SJCRH30 (cell line): ENCODE measurements at regions not wholly inside any gene's neighbourhood (a gene's known extent, or its start where the extent isn't known, plus 50 kb on each side); places are given as distances from the start of the nearest gene placed in this dataset.

Experiments
- DNase-seq, 2 experiments: peaks; one replicate each; pipeline ENCODE4 v3.0.0-alpha.2; 2015 to 2020
- H3K27ac ChIP-seq: fragments of 250-450 bp; sonication (Bioruptor Pico); 2 replicates; pipeline ENCODE4 v1.5.1; 2020; ENCODE audit warnings: mild to moderate bottlenecking, moderate library complexity
- H3K27me3 ChIP-seq: fragments of 250-450 bp; sonication (Bioruptor Pico); 2 replicates; pipeline ENCODE4 v1.5.1; 2020; ENCODE audit warnings: mild to moderate bottlenecking, moderate library complexity
- H3K36me3 ChIP-seq: fragments of 250-450 bp; sonication (Bioruptor Pico); 2 replicates; pipeline ENCODE4 v1.5.1; 2020; ENCODE audit warnings: mild to moderate bottlenecking, moderate library complexity
- H3K4me1 ChIP-seq: fragments of 250-450 bp; sonication (Bioruptor Pico); 2 replicates; pipeline ENCODE4 v1.5.1; 2020; ENCODE audit warnings: mild to moderate bottlenecking, moderate library complexity
- H3K4me3 ChIP-seq: fragments of 250-450 bp; sonication (Bioruptor Pico); 2 replicates; pipeline ENCODE4 v1.5.1; 2020; ENCODE audit warnings: mild to moderate bottlenecking, moderate library complexity
- H3K9me3 ChIP-seq: fragments of 250-450 bp; sonication (Bioruptor Pico); replicated peaks from 2 replicates; pipeline ENCODE4 v1.5.1; 2020; ENCODE audit warnings: mild to moderate bottlenecking, moderate library complexity

DNA sequence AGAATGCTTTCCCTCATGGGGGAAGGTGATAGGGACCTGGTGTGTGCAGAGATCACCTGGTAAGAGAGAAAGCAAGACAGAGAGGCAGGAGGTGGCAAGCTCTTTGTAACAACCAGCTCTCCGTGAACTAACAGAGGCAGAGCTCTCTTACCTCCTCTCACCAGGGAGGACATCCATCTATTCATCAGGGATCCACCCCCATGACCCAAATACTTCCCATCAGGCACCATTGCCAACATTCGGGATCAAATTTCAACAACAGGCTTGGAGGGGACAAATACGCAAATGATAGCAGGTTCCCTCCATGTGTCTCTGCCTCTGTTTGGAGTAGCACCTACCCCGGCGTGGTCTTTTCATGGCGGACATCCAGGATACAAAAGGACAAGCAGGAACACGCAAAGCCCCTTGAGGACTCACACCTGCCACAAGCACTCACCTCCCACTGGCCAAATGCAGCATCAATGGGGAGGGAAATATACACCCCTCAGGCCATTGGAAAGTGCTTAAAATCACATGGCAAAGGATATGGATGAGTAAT is 431.2 kb upstream of the AUTS2 start:
- no peaks in the 10 kb centered on the region for H3K9me3 ChIP-seq
- no peaks in the 10 kb centered on the region for H3K4me1 ChIP-seq
- no peak overlapping the region for H3K4me3 ChIP-seq
- no peaks in the 10 kb centered on the region for H3K36me3 ChIP-seq
- no peak overlapping the region for H3K27ac ChIP-seq
- peak; percentile 16 to 53 for DNase-seq
- H3K27me3 ChIP-seq, result no peaks in the 10 kb centered on the region

DNA sequence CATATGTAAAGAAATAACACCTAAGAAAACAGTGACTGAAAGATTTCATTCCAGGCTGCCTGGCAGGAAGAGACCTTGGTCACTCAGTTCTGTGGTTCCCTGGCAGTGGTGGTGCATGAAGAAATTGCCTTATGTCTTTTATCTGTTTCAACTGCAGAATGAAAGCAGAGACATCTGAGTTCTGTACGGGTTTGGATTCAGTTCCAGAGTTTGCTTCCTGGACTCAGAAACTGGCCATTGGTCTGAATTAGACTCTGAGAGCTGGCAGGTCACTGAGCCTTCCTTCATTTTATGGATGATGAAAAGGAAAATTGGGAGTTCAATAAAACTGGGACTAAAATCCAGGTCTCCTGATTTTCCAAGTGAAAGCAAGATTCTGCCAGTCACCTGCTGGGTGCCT is 428.9 kb upstream of the AUTS2 start:
- DNase-seq, result no peak
- no peaks in the 10 kb centered on the region for H3K4me1 ChIP-seq
- no peaks in the 10 kb centered on the region for H3K36me3 ChIP-seq
- no peak overlapping the region for H3K27ac ChIP-seq
- no peaks in the 10 kb centered on the region for H3K9me3 ChIP-seq
- no peaks in the 10 kb centered on the region for H3K27me3 ChIP-seq
- no peak overlapping the region for H3K4me3 ChIP-seq

DNA sequence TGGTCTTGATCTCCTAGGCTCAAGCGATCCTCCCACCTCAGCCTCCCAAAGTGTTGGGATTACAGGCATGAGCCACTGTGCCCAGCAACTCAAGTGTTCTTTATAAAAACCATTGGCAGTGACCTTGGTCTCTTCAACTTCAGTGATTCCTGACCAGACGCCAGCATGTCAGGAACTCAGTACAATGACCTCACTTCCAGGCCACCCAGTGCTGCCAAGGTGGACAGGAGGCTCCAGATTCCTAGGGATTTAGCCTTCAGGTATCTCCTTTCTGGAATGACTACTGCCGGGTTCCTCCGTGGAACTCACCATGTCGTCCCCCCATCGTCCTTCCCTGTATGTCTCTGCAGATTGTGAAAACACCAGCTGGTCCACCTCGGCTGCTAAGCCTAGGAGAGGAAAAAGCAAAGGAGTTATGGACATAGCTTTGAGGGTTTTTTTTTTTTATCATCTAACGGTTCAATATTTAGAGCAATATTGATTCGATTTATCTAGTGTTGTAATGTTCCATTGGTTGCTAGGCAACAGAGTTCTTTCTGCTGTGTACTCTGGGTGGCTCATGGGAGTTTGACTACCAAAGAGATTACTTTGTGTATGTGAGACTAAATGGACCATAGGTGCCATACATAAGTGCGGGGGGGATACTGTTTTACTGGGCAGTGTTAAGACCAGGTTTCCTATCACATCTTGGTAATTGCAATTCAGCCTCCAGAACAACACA is 425.8 kb upstream of the AUTS2 start:
- DNase-seq, result no peak
- Histone ChIP-seq H3K4me3 (no peak overlapping the region), H3K4me1 (no peaks in the 10 kb centered on the region), H3K27ac (no peak overlapping the region), H3K9me3 (no peaks in the 10 kb centered on the region), H3K36me3 (no peaks in the 10 kb centered on the region), H3K27me3 (0 out of 2 replicates have a peak, but pooled peaks cover 2% of the 10 kb centered on the region)

DNA sequence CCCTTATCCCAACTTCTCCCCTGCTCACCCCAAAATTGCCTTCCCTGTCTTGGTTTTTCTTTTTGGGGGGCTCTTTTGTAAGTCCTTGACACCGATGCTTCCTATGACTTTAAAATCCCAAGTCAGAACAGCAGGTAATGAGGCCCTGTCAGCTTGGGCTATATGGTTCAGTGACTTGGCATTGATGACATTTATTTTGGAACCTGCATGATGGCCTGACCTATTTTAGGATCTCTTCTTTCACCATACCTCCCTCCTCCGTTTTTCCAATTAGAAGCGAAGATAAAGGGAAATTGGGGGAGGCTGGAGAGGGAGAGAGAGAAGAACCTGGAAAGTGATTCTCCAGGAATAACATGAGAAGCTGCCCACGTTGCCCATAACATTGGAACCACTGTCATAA is 424.9 kb upstream of the AUTS2 start:
- Histone ChIP-seq H3K9me3 (no peaks in the 10 kb centered on the region), H3K27me3 (0 out of 2 replicates have a peak, but pooled peaks cover 6% of the 10 kb centered on the region), H3K4me3 (no peak overlapping the region), H3K4me1 (no peaks in the 10 kb centered on the region), H3K27ac (no peak overlapping the region), H3K36me3 (no peaks in the 10 kb centered on the region)
- DNase-seq, result no peak

DNA sequence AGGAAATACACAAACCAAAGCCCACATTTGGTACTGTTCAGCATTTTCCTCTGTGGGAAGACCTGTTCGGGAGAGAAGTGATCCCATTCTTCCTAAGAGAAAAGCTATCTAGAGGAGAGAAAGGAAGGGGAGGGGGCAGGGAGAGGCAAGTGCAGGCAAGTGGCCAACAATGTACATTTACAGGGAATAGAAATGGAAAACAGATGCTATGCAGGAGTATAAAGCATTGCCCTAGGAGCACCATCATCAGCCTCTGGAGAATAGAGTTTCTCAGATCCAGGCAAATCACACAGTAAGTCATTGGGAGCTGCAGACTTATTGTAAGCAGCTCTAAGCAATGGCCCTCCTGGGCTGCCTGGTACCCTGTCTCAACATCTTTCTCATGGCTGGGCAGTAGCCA is 424.4 kb upstream of the AUTS2 start:
- 0 out of 2 replicates have a peak, but pooled peaks cover 6% of the 10 kb centered on the region for H3K27me3 ChIP-seq
- H3K27ac ChIP-seq, result no peak overlapping the region
- H3K9me3 ChIP-seq, result no peaks in the 10 kb centered on the region
- H3K4me1 ChIP-seq, result no peaks in the 10 kb centered on the region
- no peak for DNase-seq
- no peaks in the 10 kb centered on the region for H3K36me3 ChIP-seq
- no peak overlapping the region for H3K4me3 ChIP-seq

DNA sequence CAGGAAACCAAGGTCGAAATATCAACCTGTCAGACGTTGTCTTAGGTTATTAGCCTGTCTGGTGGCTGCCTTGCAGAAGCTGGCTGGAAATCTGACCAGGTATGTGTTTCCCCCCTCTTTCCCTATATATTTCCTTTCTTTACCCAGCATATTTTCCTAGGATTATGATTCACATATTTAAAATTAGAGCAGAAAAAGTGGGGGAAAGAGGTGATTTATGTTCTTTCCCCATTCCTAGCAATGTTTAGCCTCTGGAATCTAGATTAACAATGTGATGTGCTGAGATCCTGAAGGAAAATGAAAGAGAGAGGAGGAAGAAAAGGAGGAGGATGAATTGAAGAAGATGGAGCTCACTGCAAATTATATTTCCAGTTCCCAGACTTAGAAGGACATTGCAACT is 421.4 kb upstream of the AUTS2 start:
- no peaks in the 10 kb centered on the region for H3K36me3 ChIP-seq
- DNase-seq, result no peak
- H3K27ac ChIP-seq, result no peak overlapping the region
- H3K9me3 ChIP-seq, result no peaks in the 10 kb centered on the region
- no peaks in the 10 kb centered on the region for H3K4me1 ChIP-seq
- H3K27me3 ChIP-seq, result 0 out of 2 replicates have a peak, but pooled peaks cover 6% of the 10 kb centered on the region
- no peak overlapping the region for H3K4me3 ChIP-seq

DNA sequence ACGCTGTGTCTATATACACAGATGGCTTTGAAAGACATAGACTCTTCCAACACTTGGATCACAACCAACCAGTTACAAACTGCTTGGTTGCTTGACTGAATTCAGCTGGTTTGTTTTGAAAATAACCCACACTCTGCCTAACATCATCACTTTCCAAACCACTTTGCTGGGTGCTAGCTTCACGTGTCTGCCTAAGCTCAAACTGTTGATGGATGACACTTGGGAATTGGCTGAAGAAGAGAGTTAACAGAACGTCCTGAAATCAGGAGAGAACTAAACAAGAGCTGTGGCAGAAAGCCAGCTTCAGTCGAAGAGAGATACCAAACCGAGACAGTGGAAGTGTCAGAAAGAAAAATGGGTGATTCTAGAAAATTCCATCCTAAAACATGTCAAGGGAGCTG is 420.8 kb upstream of the AUTS2 start:
- H3K36me3 ChIP-seq, result no peaks in the 10 kb centered on the region
- no peak for DNase-seq
- H3K9me3 ChIP-seq, result no peaks in the 10 kb centered on the region
- no peaks in the 10 kb centered on the region for H3K4me1 ChIP-seq
- 0 out of 2 replicates have a peak, but pooled peaks cover 6% of the 10 kb centered on the region for H3K27me3 ChIP-seq
- no peak overlapping the region for H3K27ac ChIP-seq
- no peak overlapping the region for H3K4me3 ChIP-seq

DNA sequence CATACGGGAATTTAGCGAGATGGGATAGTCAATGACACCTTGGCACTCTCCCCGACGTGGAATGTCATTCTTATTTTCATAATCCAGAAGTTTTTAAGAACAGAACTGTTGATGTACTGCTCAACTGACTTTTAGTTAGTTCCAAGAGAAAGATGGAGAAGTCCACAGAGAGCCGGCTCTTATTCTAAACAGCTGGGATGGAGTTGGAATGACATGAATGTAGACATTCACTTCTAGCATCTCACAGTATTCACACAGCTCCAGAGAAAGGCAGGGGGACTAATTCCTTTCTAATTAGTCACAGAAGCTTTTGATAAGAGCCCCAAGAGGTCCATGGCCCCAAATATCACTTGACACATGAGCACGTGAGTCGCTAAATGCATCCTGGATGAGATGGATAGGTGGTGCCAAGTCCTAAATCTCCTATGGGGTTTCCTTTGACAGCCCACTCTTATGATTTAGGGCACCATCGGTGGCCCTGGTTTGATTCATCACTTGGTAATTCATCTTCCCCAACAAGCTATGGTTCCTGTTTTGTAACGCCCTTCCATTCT is 420.3 kb upstream of the AUTS2 start:
- H3K4me3 ChIP-seq, result no peak overlapping the region
- DNase-seq, result no peak
- 0 out of 2 replicates have a peak, but pooled peaks cover 6% of the 10 kb centered on the region for H3K27me3 ChIP-seq
- H3K9me3 ChIP-seq, result no peaks in the 10 kb centered on the region
- no peaks in the 10 kb centered on the region for H3K4me1 ChIP-seq
- H3K36me3 ChIP-seq, result no peaks in the 10 kb centered on the region
- no peak overlapping the region for H3K27ac ChIP-seq

DNA sequence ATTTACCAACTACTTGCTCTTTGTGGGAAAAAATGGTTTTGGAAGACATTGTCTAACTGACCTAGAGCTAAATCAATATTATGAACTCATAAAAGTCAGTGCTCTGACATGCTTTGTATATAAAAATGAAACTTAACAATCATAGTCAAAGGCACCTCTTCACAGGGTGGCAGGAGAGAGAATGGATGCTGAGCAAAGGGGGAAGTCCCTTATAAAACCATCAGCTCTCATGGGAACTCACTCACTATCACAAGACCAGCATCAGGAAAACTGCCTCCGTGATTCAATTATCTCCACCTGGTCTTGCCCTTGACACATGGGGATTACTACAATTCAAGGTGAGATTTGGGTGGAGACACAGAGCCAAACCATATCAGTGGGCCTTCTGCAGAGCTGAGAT is 417.6 kb upstream of the AUTS2 start:
- DNase-seq, result no peak
- H3K27me3 ChIP-seq, result 0 out of 2 replicates have a peak, but pooled peaks cover 6% of the 10 kb centered on the region
- no peaks in the 10 kb centered on the region for H3K9me3 ChIP-seq
- H3K36me3 ChIP-seq, result no peaks in the 10 kb centered on the region
- no peak overlapping the region for H3K27ac ChIP-seq
- no peaks in the 10 kb centered on the region for H3K4me1 ChIP-seq
- no peak overlapping the region for H3K4me3 ChIP-seq

DNA sequence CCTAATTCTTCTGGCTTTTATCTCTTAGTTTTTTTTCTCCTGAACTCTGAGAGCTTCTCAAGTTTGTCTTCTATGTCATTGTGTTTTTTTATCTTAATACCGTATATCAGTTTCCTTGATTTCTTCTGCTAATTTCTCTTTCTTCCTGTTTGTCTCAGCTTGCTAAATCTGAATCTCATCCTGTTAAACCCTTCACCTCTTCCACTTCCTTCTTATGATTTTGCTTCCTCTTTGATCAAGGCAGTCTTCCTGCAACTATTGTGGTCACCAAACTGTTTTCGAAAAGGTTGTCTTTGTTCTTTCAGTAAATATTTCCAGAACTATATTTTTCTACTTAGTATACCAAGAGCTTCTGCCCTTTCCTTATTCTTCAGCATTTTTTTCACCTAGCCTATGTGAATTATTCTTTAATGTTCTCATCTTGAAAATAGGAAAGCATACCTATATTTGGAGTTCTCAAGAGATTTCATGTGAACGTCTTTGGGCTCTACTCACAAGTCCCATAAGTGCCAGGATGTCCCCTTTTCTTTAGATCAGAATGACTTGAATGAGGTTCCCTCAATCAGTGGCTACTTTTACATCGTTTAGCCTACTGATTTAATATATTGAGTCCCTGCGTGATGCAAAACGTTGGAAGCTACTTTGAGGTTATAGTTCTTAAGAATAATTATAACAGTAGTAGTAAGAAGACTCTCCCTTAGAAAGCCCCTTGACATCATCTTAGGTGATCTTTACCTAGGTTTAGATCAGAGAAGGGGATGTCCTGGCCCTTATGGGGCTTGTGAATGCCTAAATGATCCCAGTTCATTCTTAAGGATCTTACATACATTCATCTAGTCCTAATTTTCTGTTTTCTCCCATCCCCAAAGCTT is 415.4 kb upstream of the AUTS2 start:
- Histone ChIP-seq H3K9me3 (no peaks in the 10 kb centered on the region), H3K27me3 (0 out of 2 replicates have a peak, but pooled peaks cover under 1% of the 10 kb centered on the region), H3K36me3 (no peaks in the 10 kb centered on the region), H3K27ac (no peak overlapping the region), H3K4me1 (no peaks in the 10 kb centered on the region), H3K4me3 (no peak overlapping the region)
- DNase-seq, result no peak

DNA sequence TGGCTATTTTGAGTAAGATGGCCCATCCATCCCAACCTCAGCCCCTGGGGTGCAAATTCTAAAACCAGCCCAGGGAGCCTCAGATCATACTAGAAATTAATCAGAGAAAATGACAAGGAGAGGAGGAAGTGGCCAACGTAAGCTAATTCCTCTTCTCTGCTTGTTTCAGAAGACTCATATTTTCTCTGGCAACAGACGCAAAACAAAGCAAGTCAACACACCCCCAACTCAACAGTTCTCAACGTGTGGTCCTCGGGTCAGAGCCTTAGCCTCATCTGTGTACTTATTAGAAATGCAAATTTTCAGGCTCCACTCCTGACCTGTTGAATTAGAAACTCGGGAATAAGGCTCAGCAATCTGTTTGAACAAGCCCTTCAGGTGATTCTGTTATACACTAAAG is 413.9 kb upstream of the AUTS2 start:
- Histone ChIP-seq H3K27ac (no peak overlapping the region), H3K27me3 (no peaks in the 10 kb centered on the region), H3K9me3 (no peaks in the 10 kb centered on the region; the same call in 1 of the 2 replicates), H3K4me1 (no peaks in the 10 kb centered on the region), H3K4me3 (no peak overlapping the region), H3K36me3 (no peaks in the 10 kb centered on the region)
- no peak for DNase-seq

DNA sequence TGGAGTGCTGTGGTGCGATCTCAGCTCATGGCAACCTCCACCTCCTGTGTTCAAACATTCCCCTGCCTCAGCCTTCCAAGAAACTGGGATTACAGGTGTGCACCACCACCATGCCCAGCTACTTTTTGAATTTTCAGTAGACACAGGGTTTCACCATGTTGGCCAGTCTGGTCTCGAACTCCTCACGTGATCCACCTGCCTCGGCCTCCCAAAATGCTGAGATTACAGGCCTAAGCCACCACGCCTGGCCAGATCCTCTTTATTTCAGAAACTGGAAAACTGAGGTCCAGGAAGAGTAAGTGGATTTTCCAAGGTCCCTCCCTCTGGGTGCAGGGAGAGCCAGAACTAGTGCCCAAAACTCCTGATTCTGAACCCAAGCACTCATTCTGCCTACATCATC is 413.1 kb upstream of the AUTS2 start:
- H3K36me3 ChIP-seq, result no peaks in the 10 kb centered on the region
- H3K27me3 ChIP-seq, result no peaks in the 10 kb centered on the region
- H3K27ac ChIP-seq, result no peak overlapping the region
- no peak overlapping the region for H3K4me3 ChIP-seq
- no peaks in the 10 kb centered on the region for H3K4me1 ChIP-seq
- H3K9me3 ChIP-seq, result no peaks in the 10 kb centered on the region; the same call in 1 of the 2 replicates
- DNase-seq, result no peak

DNA sequence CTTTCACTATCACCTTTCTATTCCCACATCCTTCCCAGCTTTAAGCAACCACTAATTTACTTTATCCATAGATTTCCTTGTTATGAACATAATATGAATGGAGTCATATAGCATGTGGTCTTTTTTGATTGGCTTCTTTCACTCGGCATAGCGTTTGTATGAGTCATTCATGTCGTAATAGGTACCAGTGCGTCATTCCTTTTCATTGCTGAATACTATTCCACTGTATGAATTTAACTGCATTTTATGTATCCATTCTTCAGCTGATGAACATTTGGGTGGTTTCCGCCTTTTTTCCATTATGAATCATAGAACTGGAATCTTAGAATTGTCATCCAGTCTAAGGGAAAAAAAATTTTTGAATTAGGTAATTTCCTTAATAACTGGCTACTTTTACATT is 411.3 kb upstream of the AUTS2 start:
- H3K4me1 ChIP-seq, result no peaks in the 10 kb centered on the region
- no peaks in the 10 kb centered on the region; the same call in 1 of the 2 replicates for H3K9me3 ChIP-seq
- no peak overlapping the region for H3K27ac ChIP-seq
- H3K27me3 ChIP-seq, result no peaks in the 10 kb centered on the region
- no peak overlapping the region for H3K4me3 ChIP-seq
- H3K36me3 ChIP-seq, result no peaks in the 10 kb centered on the region
- DNase-seq, result no peak

DNA sequence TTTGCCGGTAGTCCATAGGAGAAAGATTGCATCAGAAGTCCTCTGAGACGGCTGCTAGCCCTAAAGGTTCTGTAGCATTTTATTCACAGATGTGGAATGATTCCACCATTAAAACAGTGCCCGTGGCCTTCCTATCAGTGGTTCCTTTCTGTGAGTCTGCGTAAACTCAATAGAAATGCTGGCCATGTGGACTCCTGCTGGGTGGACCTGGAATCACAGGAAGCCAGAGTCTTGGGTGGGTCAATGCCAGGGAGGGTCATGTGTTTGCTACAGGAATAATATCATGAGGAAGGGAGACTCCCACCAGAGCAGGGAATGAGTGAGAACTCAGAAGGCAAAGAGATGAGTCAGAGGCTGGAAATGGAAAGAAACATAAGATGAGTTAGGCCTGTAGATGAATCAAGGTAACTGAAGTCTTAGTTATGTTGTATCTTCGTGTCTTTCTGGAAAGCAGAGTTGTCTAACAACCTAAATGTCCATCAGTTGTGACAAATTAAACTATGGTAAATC is 410.4 kb upstream of the AUTS2 start:
- DNase-seq, result no peak
- no peaks in the 10 kb centered on the region; the same call in 1 of the 2 replicates for H3K9me3 ChIP-seq

DNA sequence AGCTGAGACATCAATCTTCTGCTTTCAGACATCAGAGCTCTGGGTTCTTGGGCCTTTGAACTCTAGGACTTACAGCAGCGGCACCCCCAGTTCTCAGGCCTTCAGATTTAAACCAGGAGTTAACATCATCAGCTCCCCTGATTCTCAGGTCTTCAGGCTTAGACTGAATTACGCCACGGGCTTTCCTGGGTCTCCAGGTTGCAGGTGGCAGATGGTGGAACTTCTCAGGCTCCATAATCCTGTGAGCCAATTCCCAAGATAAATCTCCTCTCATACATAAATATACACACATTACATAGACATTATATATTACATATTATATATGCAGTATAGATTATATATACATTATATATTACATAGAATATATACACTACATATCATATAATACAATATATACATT is 408.9 kb upstream of the AUTS2 start:
- H3K36me3 ChIP-seq, result no peaks in the 10 kb centered on the region
- H3K27me3 ChIP-seq, result no peaks in the 10 kb centered on the region
- no peak for DNase-seq
- no peaks in the 10 kb centered on the region for H3K4me1 ChIP-seq
- no peak overlapping the region for H3K4me3 ChIP-seq
- no peaks in the 10 kb centered on the region; the same call in 1 of the 2 replicates for H3K9me3 ChIP-seq
- no peak overlapping the region for H3K27ac ChIP-seq

More for the DNA sequence above, 410.4 kb upstream of the AUTS2 start:
- no peaks in the 10 kb centered on the region for H3K36me3 ChIP-seq
- no peak overlapping the region for H3K27ac ChIP-seq
- H3K4me1 ChIP-seq, result no peaks in the 10 kb centered on the region
- no peak overlapping the region for H3K4me3 ChIP-seq
- H3K27me3 ChIP-seq, result no peaks in the 10 kb centered on the region
